A549 (cell line): ENCODE measurements at regions not wholly inside any gene's neighbourhood (a gene's known extent, or its start where the extent isn't known, plus 50 kb on each side); places are given as distances from the start of the nearest gene placed in this dataset.

Source experiments
- ATAC-seq, 2 experiments: fragments of 200-7000 bp in 1 of 2; fragments of >200 bp in 1 of 2; cut with Nextera tagmentation in 1 of 2; cut with Tn5 transposase in 1 of 2; 3 replicates each; pipeline versions ENCODE4 v1.8.0 to v1.9.1; 2018 to 2020; ENCODE audit warnings: mild to moderate bottlenecking in 1 of 2, moderate library complexity in 1 of 2
- CTCF ChIA-PET: fragments of 300-600 bp; sonication (Branson Sonifier 250); formaldehyde crosslinking; extraction: SDS; loops from one replicate; lab custom pipeline; 2021; ENCODE audit warnings: antibody characterized with exemption, inconsistent platforms; lab: Yijun Ruan, JAX
- POLR2A ChIA-PET: fragments of 350-600 bp; formaldehyde crosslinking; extraction: SDS; loops from one replicate; lab custom pipeline; 2021; ENCODE audit warnings: antibody characterized with exemption, inconsistent platforms; lab: Yijun Ruan, JAX
- DNase-seq, 2 experiments: peaks; one replicate each; pipeline versions ENCODE4 v3.0.0 to v3.0.0-alpha.2; 2011 to 2016; ENCODE audit warnings: low read depth in 1 of 2, low spot score in 1 of 2
- FAIRE-seq: peaks from 2 replicates; lab custom pipeline; 2011; peaks lifted over from hg19 to GRCh38; lab: Jason Lieb, UNC
- H3K27ac ChIP-seq, 2 experiments: fragments of >200 bp; sonication (Bioruptor Twin); formaldehyde crosslinking; 3 replicates each; pipeline ENCODE4 v1.5.1; 2016 to 2017
- H3K4me1 ChIP-seq: fragments of >200 bp; sonication (Bioruptor Twin); formaldehyde crosslinking; 3 replicates; pipeline ENCODE4 v1.6.1; 2016
- H3K4me2 ChIP-seq: fragments of >200 bp; sonication (Bioruptor Twin); formaldehyde crosslinking; 3 replicates; pipeline ENCODE4 v1.6.1; 2016
- H3K4me3 ChIP-seq: fragments of >200 bp; sonication (Bioruptor Twin); formaldehyde crosslinking; 3 replicates; pipeline ENCODE4 v1.5.1; 2016
- H3K9me3 ChIP-seq: fragments of >200 bp; sonication (Bioruptor Twin); formaldehyde crosslinking; 3 replicates; pipeline ENCODE4 v1.6.1; 2016
- CBX8 ChIP-seq: fragments of 200-600 bp; sonication (generic); IDR thresholded peaks from 2 replicates; pipeline ENCODE4 v1.6.1; 2016
- CHD2 ChIP-seq: fragments of 150-350 bp; IDR thresholded peaks from 2 replicates; pipeline ENCODE4 v1.6.1; 2014; ENCODE audit warnings: low read length; ENCODE audit not compliant: partially characterized antibody
- CHD4 ChIP-seq: fragments of 200-600 bp; sonication (generic); IDR thresholded peaks from 2 replicates; pipeline ENCODE4 v1.6.1; 2016; ENCODE audit warnings: antibody characterized with exemption, mild to moderate bottlenecking, borderline replicate concordance
- EHF ChIP-seq: fragments of 250-450 bp; sonication (Bioruptor Pico); IDR thresholded peaks from 2 replicates; pipeline ENCODE4 v1.5.0; 2020; ENCODE audit warnings: mild to moderate bottlenecking
- ESRRA ChIP-seq: fragments of 150-350 bp; IDR thresholded peaks from 2 replicates; pipeline ENCODE4 v1.6.1; 2014; ENCODE audit warnings: mild to moderate bottlenecking, low read length, borderline replicate concordance
- FOXS1 ChIP-seq: fragments of 250-450 bp; sonication (Bioruptor Pico); IDR thresholded peaks from 2 replicates; pipeline ENCODE4 v1.5.0; 2020; ENCODE audit warnings: mild to moderate bottlenecking, moderate library complexity
- HDAC2 ChIP-seq: fragments of 200-600 bp; sonication (generic); IDR thresholded peaks from 2 replicates; pipeline ENCODE4 v1.6.1; 2016
- HOXB13 ChIP-seq: fragments of 250-450 bp; sonication (Bioruptor Pico); IDR thresholded peaks from 2 replicates; pipeline ENCODE4 v1.5.0; 2020; ENCODE audit warnings: low read depth, mild to moderate bottlenecking, moderate library complexity
- HOXB5 ChIP-seq: fragments of 250-450 bp; sonication (Bioruptor Pico); IDR thresholded peaks from 2 replicates; pipeline ENCODE4 v1.5.0; 2020; ENCODE audit warnings: mild to moderate bottlenecking, moderate library complexity
- JUNB ChIP-seq: fragments of >200 bp; sonication (Bioruptor Twin); formaldehyde crosslinking; IDR thresholded peaks from 2 replicates; pipeline ENCODE4 v1.6.1; 2016
- MAFK ChIP-seq: fragments of 450-650 bp; IDR thresholded peaks from 2 replicates; pipeline ENCODE4 v1.6.1; 2014; ENCODE audit not compliant: partially characterized antibody
- MAZ ChIP-seq: fragments of 150-350 bp; IDR thresholded peaks from 2 replicates; pipeline ENCODE4 v1.6.1; 2014; ENCODE audit warnings: antibody characterized with exemption, low read depth, low read length, borderline replicate concordance
- MYC ChIP-seq: IDR thresholded peaks from 2 replicates; pipeline ENCODE4 v1.6.1; 2012; ENCODE audit warnings: mild to moderate bottlenecking, inconsistent platforms, low read length, improper control_type of control experiment, borderline replicate concordance
- NFE2L2 ChIP-seq: fragments of 150-350 bp; conservative IDR thresholded peaks from 2 replicates; pipeline ENCODE4 v1.6.1; 2014; ENCODE audit warnings: low read length
- NR3C1 ChIP-seq: fragments of >200 bp; sonication (Bioruptor Twin); formaldehyde crosslinking; IDR thresholded peaks from 3 replicates; pipeline ENCODE4 v1.6.1; 2017
- PHF8 ChIP-seq: fragments of 200-600 bp; sonication (generic); IDR thresholded peaks from 2 replicates; pipeline ENCODE4 v1.6.1; 2016; ENCODE audit warnings: low read depth, mild to moderate bottlenecking, antibody characterized with exemption, moderate library complexity, borderline replicate concordance
- RAD21 ChIP-seq, 2 experiments: fragments of >200 bp in 1 of 2; sonication (Bioruptor Twin) in 1 of 2; formaldehyde crosslinking in 1 of 2; IDR thresholded peaks in 1 of 2; conservative IDR thresholded peaks in 1 of 2; 2 replicates in 1 of 2; 3 replicates in 1 of 2; pipeline ENCODE4 v1.6.1; 2012 to 2018; ENCODE audit warnings: inconsistent platforms in 1 of 2
- RFX5 ChIP-seq: fragments of 450-650 bp; IDR thresholded peaks from 2 replicates; pipeline ENCODE4 v1.7.1; 2014; ENCODE audit warnings: antibody characterized with exemption, mild to moderate bottlenecking, moderate library complexity
- TFCP2L1 ChIP-seq: fragments of 250-450 bp; sonication (Bioruptor Pico); IDR thresholded peaks from 2 replicates; pipeline ENCODE4 v1.5.0; 2021; ENCODE audit warnings: mild to moderate bottlenecking
- TP53 ChIP-seq: fragments of 250-450 bp; sonication (Bioruptor Pico); IDR thresholded peaks from 2 replicates; pipeline ENCODE4 v1.5.0; 2021; ENCODE audit warnings: mild to moderate bottlenecking, moderate library complexity
- ZFP36 ChIP-seq: fragments of 450-650 bp; IDR thresholded peaks from 2 replicates; pipeline ENCODE4 v1.6.1; 2014; ENCODE audit warnings: borderline replicate concordance; ENCODE audit not compliant: partially characterized antibody
- WGBS: methylation state at CpG from one replicate; pipeline ENCODE4 v1.1.6; 2017; ENCODE audit errors: missing lambda C conversion rate; 5-methylcytosine and 5-hydroxymethylcytosine counted together
- TF ChIP-seq, protein P1 (sequence below): fragments of 250-450 bp; sonication (Bioruptor Pico); IDR thresholded peaks from 2 replicates; pipeline ENCODE4 v1.5.0; 2020; ENCODE audit warnings: low read depth, mild to moderate bottlenecking, moderate library complexity
- TF ChIP-seq, protein P2 (sequence below): fragments of 250-450 bp; sonication (Bioruptor Pico); IDR thresholded peaks from 2 replicates; pipeline ENCODE4 v1.5.0; 2021; ENCODE audit warnings: mild to moderate bottlenecking, moderate library complexity, borderline replicate concordance
- TF ChIP-seq, protein P3 (sequence below): IDR thresholded peaks from 2 replicates; pipeline ENCODE4 v1.6.1; 2012
- TF ChIP-seq, protein P4 (sequence below): fragments of 450-650 bp; IDR thresholded peaks from 2 replicates; pipeline ENCODE4 v1.6.1; 2014; ENCODE audit warnings: antibody characterized with exemption
- TF ChIP-seq, protein P5 (sequence below): fragments of >200 bp; sonication (Bioruptor Twin); formaldehyde crosslinking; IDR thresholded peaks from 3 replicates; pipeline ENCODE4 v1.6.1; 2016
- TF ChIP-seq, protein P6 (sequence below): fragments of 150-350 bp; IDR thresholded peaks from 2 replicates; pipeline ENCODE4 v1.6.1; 2014; ENCODE audit warnings: low read depth, mild to moderate bottlenecking, low read length
- TF ChIP-seq, protein P7 (sequence below): fragments of 200-600 bp; sonication (generic); IDR thresholded peaks from 2 replicates; pipeline ENCODE4 v1.6.1; 2016; ENCODE audit warnings: antibody characterized with exemption, mild to moderate bottlenecking, moderate library complexity

DNA sequence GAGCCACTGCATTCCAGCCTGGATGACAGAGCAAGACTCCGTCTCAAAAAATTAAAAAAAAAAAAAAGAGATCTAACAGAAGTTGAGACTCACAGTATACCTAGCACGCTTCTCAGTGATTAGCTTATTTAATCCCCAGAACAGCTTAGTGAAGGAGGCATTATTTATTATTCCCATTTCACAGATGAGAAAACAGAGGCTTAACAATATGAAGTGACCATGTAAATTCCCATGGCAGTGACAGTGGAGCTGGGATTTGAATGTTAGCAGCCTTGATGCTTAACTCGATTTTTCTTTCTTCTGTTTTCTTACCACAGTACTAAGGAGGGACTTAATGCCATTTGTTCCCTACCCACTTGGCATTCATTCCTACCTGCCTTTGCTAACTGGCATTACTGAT lies 89.9 kb upstream of the ZNF217 start:
- no peak overlapping the region for H3K4me2 ChIP-seq
- H3K27ac ChIP-seq: no peak overlapping the region
- DNase-seq: no peak
- 76% methylated on average over 3 of the region's 3 CpGs for WGBS
- ChIA-PET POLR2A (no interaction called here), CTCF (interaction anchor here (1.2 to 1.3 kb wide), 3 partner anchors 10 to 104 kb away, joined by 3 read pairs; no protein-coding TSS in a partner anchor)
- no peak for ATAC-seq
- H3K4me1 ChIP-seq: peaks cover 18% of the 10 kb centered on the region
- H3K9me3 ChIP-seq: no peaks in the 10 kb centered on the region
- no peak for FAIRE-seq
- no peak overlapping the region for H3K4me3 ChIP-seq
- TF ChIP-seq MAZ (no peak), TFCP2L1 (no peak), FOXS1 (CRISPR knock-in tag) (no peak), JUNB (no peak), RFX5 (no peak), HOXB13 (CRISPR knock-in tag) (no peak), PHF8 (no peak), RAD21 (conservative IDR thresholded peaks at IDR 0.05 in 1 of 2, IDR thresholded peaks at IDR 0.05 in 1 of 2) (no peak), MYC (no peak), CHD4 (no peak), NR3C1 (no peak), ESRRA (no peak)
- TF ChIP-seq, protein P1, sequence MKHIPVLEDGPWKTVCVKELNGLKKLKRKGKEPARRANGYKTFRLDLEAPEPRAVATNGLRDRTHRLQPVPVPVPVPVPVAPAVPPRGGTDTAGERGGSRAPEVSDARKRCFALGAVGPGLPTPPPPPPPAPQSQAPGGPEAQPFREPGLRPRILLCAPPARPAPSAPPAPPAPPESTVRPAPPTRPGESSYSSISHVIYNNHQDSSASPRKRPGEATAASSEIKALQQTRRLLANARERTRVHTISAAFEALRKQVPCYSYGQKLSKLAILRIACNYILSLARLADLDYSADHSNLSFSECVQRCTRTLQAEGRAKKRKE (CRISPR knock-in tag): no peak
- TF ChIP-seq, protein P2, sequence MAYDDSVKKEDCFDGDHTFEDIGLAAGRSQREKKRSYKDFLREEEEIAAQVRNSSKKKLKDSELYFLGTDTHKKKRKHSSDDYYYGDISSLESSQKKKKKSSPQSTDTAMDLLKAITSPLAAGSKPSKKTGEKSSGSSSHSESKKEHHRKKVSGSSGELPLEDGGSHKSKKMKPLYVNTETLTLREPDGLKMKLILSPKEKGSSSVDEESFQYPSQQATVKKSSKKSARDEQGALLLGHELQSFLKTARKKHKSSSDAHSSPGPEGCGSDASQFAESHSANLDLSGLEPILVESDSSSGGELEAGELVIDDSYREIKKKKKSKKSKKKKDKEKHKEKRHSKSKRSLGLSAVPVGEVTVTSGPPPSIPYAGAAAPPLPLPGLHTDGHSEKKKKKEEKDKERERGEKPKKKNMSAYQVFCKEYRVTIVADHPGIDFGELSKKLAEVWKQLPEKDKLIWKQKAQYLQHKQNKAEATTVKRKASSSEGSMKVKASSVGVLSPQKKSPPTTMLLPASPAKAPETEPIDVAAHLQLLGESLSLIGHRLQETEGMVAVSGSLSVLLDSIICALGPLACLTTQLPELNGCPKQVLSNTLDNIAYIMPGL (CRISPR knock-in tag): no peak
- TF ChIP-seq, protein P3, sequence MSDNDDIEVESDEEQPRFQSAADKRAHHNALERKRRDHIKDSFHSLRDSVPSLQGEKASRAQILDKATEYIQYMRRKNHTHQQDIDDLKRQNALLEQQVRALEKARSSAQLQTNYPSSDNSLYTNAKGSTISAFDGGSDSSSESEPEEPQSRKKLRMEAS: no peak
- TF ChIP-seq, protein P4, sequence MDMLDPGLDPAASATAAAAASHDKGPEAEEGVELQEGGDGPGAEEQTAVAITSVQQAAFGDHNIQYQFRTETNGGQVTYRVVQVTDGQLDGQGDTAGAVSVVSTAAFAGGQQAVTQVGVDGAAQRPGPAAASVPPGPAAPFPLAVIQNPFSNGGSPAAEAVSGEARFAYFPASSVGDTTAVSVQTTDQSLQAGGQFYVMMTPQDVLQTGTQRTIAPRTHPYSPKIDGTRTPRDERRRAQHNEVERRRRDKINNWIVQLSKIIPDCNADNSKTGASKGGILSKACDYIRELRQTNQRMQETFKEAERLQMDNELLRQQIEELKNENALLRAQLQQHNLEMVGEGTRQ: no peak

DNA sequence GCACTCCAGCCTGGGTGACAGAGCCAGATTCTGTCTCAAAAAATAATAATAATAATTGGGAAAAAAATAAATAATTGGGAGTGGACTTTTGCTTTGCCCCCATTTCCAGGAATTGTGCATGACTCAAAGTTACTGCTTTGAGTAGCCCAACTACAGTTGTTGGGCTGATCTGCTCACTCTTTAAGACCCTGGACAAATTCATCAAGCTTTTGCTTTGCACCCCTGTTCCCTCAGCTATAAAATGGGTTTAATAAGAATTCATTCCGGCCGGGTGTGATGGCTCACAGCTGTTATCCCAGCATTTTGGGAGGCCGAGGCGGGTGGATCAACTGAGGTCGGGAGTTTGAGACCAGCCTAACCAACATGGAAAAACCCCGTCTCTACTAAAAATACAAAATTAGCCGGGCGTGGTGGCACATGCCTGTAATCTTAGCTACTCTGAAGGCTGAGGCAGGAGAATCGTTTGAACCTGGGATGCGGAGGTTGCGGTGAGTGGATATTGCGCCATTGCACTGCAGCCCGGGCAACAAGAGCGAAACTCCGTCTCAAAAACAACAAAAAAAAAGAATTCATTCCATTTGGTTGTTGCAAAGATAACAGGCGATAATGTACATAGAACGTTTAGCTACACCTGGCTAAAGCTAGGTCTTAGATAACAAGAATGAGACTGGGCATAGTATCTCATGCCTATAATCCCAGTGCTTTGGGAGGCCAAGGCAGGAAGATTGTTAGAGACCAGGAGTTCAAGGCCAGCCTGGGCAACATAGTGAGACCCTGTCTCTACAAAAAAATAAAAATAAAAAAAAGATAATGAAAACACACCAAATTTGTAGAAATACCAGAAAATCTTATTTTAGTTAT lies 87.9 kb upstream of the ZNF217 start:
- no peaks in the 10 kb centered on the region for H3K9me3 ChIP-seq
- H3K27ac ChIP-seq: no peak overlapping the region; a peak in 1 of 6 replicates
- DNase-seq (no peak), FAIRE-seq (no peak), ATAC-seq (no peak)
- peaks cover 33% of the 10 kb centered on the region for H3K4me1 ChIP-seq
- no peak overlapping the region for H3K4me2 ChIP-seq
- no peak overlapping the region for H3K4me3 ChIP-seq
- ChIA-PET CTCF (interaction anchor here (1.2 to 1.8 kb wide), 2 partner anchors 9 to 236 kb away, joined by 3 to 6 read pairs; no protein-coding TSS in a partner anchor), POLR2A (no interaction called here)
- no peak for TF ChIP-seq EHF (CRISPR knock-in tag)
- TF ChIP-seq HDAC2: no peak
- TF ChIP-seq ZFP36: no peak
- no peak for TF ChIP-seq MAFK
- no peak for TF ChIP-seq TFCP2L1
- TF ChIP-seq CBX8: no peak
- TF ChIP-seq NFE2L2: no peak
- TF ChIP-seq TP53: no peak
- TF ChIP-seq, protein P5, sequence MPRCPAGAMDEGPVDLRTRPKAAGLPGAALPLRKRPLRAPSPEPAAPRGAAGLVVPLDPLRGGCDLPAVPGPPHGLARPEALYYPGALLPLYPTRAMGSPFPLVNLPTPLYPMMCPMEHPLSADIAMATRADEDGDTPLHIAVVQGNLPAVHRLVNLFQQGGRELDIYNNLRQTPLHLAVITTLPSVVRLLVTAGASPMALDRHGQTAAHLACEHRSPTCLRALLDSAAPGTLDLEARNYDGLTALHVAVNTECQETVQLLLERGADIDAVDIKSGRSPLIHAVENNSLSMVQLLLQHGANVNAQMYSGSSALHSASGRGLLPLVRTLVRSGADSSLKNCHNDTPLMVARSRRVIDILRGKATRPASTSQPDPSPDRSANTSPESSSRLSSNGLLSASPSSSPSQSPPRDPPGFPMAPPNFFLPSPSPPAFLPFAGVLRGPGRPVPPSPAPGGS: no peak
- TF ChIP-seq, protein P6, sequence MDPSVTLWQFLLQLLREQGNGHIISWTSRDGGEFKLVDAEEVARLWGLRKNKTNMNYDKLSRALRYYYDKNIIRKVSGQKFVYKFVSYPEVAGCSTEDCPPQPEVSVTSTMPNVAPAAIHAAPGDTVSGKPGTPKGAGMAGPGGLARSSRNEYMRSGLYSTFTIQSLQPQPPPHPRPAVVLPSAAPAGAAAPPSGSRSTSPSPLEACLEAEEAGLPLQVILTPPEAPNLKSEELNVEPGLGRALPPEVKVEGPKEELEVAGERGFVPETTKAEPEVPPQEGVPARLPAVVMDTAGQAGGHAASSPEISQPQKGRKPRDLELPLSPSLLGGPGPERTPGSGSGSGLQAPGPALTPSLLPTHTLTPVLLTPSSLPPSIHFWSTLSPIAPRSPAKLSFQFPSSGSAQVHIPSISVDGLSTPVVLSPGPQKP: no peak
- TF ChIP-seq CHD2: no peak
- no peak for TF ChIP-seq HOXB5 (CRISPR knock-in tag)
- TF ChIP-seq, protein P7, sequence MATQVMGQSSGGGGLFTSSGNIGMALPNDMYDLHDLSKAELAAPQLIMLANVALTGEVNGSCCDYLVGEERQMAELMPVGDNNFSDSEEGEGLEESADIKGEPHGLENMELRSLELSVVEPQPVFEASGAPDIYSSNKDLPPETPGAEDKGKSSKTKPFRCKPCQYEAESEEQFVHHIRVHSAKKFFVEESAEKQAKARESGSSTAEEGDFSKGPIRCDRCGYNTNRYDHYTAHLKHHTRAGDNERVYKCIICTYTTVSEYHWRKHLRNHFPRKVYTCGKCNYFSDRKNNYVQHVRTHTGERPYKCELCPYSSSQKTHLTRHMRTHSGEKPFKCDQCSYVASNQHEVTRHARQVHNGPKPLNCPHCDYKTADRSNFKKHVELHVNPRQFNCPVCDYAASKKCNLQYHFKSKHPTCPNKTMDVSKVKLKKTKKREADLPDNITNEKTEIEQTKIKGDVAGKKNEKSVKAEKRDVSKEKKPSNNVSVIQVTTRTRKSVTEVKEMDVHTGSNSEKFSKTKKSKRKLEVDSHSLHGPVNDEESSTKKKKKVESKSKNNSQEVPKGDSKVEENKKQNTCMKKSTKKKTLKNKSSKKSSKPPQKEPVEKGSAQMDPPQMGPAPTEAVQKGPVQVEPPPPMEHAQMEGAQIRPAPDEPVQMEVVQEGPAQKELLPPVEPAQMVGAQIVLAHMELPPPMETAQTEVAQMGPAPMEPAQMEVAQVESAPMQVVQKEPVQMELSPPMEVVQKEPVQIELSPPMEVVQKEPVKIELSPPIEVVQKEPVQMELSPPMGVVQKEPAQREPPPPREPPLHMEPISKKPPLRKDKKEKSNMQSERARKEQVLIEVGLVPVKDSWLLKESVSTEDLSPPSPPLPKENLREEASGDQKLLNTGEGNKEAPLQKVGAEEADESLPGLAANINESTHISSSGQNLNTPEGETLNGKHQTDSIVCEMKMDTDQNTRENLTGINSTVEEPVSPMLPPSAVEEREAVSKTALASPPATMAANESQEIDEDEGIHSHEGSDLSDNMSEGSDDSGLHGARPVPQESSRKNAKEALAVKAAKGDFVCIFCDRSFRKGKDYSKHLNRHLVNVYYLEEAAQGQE: no peak
- TF ChIP-seq, all 56 proteins: peak for 0
- WGBS: 93% methylated on average over 17 of the region's 17 CpGs
